ENCODE measurements at regions not wholly inside any gene's neighbourhood (a gene's known extent, or its start where the extent isn't known, plus 50 kb on each side); places are given as distances from the start of the nearest gene placed in this dataset.

DNA sequence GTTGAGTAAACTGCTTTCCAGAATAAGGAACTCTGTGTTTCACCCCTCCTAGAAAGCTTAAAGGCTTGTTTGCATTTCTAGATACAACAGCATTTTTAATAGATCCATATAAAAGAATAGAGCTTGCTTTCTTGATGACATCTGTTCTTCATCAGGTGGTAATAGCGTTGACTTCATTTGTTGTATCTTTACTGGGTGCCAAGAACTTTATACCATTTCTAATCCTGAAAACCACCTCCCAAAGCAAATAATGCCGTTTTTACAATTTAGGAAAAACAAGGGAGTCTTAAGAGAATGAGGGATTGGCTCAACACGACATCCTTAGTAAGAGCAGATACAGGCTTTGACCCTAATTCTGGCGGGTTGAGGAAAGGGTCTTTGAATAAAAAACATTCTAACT is 993.4 kb downstream of the TYW1 start:
- no peak for DNase-seq (ENCODE audit: low spot score)
- H3K27me3 Mint-ChIP-seq (ENCODE audit: unreplicated experiment): peaks cover 5% of the 10 kb centered on the region
- no peaks in the 10 kb centered on the region for H3K4me1 Mint-ChIP-seq (ENCODE audit: unreplicated experiment)
- H3K4me3 Mint-ChIP-seq (ENCODE audit: unreplicated experiment): no peak overlapping the region
- H3K9me3 Mint-ChIP-seq (ENCODE audit: unreplicated experiment): peaks cover 22% of the 10 kb centered on the region
- no peak overlapping the region for H3K27ac Mint-ChIP-seq (ENCODE audit: unreplicated experiment)
- no peaks in the 10 kb centered on the region for H3K36me3 Mint-ChIP-seq (ENCODE audit: low read depth, unreplicated experiment)
- TF ChIP-seq, protein P1, sequence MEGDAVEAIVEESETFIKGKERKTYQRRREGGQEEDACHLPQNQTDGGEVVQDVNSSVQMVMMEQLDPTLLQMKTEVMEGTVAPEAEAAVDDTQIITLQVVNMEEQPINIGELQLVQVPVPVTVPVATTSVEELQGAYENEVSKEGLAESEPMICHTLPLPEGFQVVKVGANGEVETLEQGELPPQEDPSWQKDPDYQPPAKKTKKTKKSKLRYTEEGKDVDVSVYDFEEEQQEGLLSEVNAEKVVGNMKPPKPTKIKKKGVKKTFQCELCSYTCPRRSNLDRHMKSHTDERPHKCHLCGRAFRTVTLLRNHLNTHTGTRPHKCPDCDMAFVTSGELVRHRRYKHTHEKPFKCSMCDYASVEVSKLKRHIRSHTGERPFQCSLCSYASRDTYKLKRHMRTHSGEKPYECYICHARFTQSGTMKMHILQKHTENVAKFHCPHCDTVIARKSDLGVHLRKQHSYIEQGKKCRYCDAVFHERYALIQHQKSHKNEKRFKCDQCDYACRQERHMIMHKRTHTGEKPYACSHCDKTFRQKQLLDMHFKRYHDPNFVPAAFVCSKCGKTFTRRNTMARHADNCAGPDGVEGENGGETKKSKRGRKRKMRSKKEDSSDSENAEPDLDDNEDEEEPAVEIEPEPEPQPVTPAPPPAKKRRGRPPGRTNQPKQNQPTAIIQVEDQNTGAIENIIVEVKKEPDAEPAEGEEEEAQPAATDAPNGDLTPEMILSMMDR (IDR thresholded peaks at IDR 0.05; ENCODE audit: unreplicated experiment): no peak

DNA sequence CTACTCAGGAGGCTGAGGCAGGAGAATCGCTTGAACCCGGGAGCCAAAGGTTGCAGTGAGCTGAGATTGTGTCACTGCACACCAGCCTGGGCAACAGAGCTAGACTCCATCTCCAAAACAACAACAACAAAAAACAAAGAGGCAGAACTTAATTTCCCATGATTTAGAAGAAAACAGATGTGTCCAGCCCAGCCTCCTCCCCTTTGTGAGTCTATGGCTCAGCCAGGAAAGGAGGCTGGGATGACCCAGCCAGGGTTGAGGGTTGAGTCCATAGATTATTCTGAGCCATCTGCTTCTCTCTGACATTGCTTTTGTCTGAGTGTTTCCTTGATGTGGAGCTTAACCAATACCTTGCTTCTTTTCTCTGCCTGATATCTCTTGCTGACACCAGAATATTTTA is 994.1 kb downstream of the TYW1 start:
- peaks cover 5% of the 10 kb centered on the region for H3K27me3 Mint-ChIP-seq (ENCODE audit: unreplicated experiment)
- no peak for DNase-seq (ENCODE audit: low spot score)
- H3K4me1 Mint-ChIP-seq (ENCODE audit: unreplicated experiment): no peaks in the 10 kb centered on the region
- peaks cover 22% of the 10 kb centered on the region for H3K9me3 Mint-ChIP-seq (ENCODE audit: unreplicated experiment)
- TF ChIP-seq, protein P1 (IDR thresholded peaks at IDR 0.05; ENCODE audit: unreplicated experiment): no peak
- no peak overlapping the region for H3K4me3 Mint-ChIP-seq (ENCODE audit: unreplicated experiment)
- H3K27ac Mint-ChIP-seq (ENCODE audit: unreplicated experiment): no peak overlapping the region
- no peaks in the 10 kb centered on the region for H3K36me3 Mint-ChIP-seq (ENCODE audit: low read depth, unreplicated experiment)

GRCh38 chr7:67992287-67992686 is 995.7 kb downstream of the TYW1 start:
- DNase-seq (ENCODE audit: low spot score): no peak
- Mint-ChIP-seq H3K9me3 (ENCODE audit: unreplicated experiment) (peaks cover 18% of the 10 kb centered on the region), H3K27ac (ENCODE audit: unreplicated experiment) (no peak overlapping the region), H3K36me3 (ENCODE audit: low read depth, unreplicated experiment) (no peaks in the 10 kb centered on the region), H3K27me3 (ENCODE audit: unreplicated experiment) (peaks cover 5% of the 10 kb centered on the region), H3K4me1 (ENCODE audit: unreplicated experiment) (no peaks in the 10 kb centered on the region), H3K4me3 (ENCODE audit: unreplicated experiment) (no peak overlapping the region)
- TF ChIP-seq, protein P1 (IDR thresholded peaks at IDR 0.05; ENCODE audit: unreplicated experiment): no peak

GRCh38 chr7:68005992-68006391 is 1009.4 kb downstream of the TYW1 start:
- Mint-ChIP-seq H3K27ac (ENCODE audit: unreplicated experiment) (no peak overlapping the region), H3K4me3 (ENCODE audit: unreplicated experiment) (no peak overlapping the region), H3K9me3 (ENCODE audit: unreplicated experiment) (peaks cover 44% of the 10 kb centered on the region), H3K4me1 (ENCODE audit: unreplicated experiment) (no peaks in the 10 kb centered on the region), H3K27me3 (ENCODE audit: unreplicated experiment) (peaks cover 8% of the 10 kb centered on the region), H3K36me3 (ENCODE audit: low read depth, unreplicated experiment) (peaks cover 15% of the 10 kb centered on the region)
- no peak for DNase-seq (ENCODE audit: low spot score)
- TF ChIP-seq, protein P1 (IDR thresholded peaks at IDR 0.05; ENCODE audit: unreplicated experiment): no peak

GRCh38 chr7:68006619-68007018 is 1010.0 kb downstream of the TYW1 start:
- Mint-ChIP-seq H3K9me3 (ENCODE audit: unreplicated experiment) (peaks cover 49% of the 10 kb centered on the region), H3K27me3 (ENCODE audit: unreplicated experiment) (peaks cover 8% of the 10 kb centered on the region), H3K27ac (ENCODE audit: unreplicated experiment) (no peak overlapping the region), H3K4me1 (ENCODE audit: unreplicated experiment) (no peaks in the 10 kb centered on the region), H3K4me3 (ENCODE audit: unreplicated experiment) (no peak overlapping the region), H3K36me3 (ENCODE audit: low read depth, unreplicated experiment) (peaks cover 19% of the 10 kb centered on the region)
- TF ChIP-seq, protein P1 (IDR thresholded peaks at IDR 0.05; ENCODE audit: unreplicated experiment): no peak
- no peak for DNase-seq (ENCODE audit: low spot score)
